HepG2 (cell line): ENCODE measurements at regions not wholly inside any gene's neighbourhood (a gene's known extent, or its start where the extent isn't known, plus 50 kb on each side); places are given as distances from the start of the nearest gene placed in this dataset.

Source experiments
- AFF4 ChIP-seq: sonication (generic); formaldehyde crosslinking; IDR thresholded peaks from 2 replicates; pipeline ENCODE4 v1.4.0; 2020; ENCODE audit warnings: missing genetic modification reagents
- CENPT ChIP-seq: sonication (generic); formaldehyde crosslinking; IDR thresholded peaks from 2 replicates; pipeline ENCODE4 v1.8.0; 2022; ENCODE audit warnings: low read depth, mild to moderate bottlenecking, moderate library complexity, missing genetic modification reagents
- CHD4 ChIP-seq: fragments of 200-600 bp; sonication (generic); IDR thresholded peaks from 2 replicates; pipeline ENCODE4 v1.7.0; 2017; ENCODE audit warnings: mild to moderate bottlenecking, low read length, borderline replicate concordance
- EP300 ChIP-seq, 3 experiments: sonication (generic) in 1 of 3; formaldehyde crosslinking in 1 of 3; IDR thresholded peaks; 2 replicates each; pipeline versions ENCODE4 v1.5.1 to v1.6.1; 2011 to 2020; ENCODE audit warnings: low read depth in 2 of 3, low read length in 2 of 3, borderline replicate concordance in 1 of 3, improper control_type of control experiment in 1 of 3, mild to moderate bottlenecking in 1 of 3, missing genetic modification reagents in 1 of 3, moderate library complexity in 1 of 3
- RBFOX2 ChIP-seq: fragments of 200-400 bp; formaldehyde crosslinking; IDR thresholded peaks from 2 replicates; pipeline ENCODE4 v1.6.1; 2017; ENCODE audit warnings: low read depth, mild to moderate bottlenecking, low read length
- REPIN1 ChIP-seq: sonication (generic); formaldehyde crosslinking; IDR thresholded peaks from 2 replicates; pipeline ENCODE4 v1.8.0; 2022; ENCODE audit warnings: missing genetic modification reagents, low read depth, mild to moderate bottlenecking, borderline replicate concordance
- SP4 ChIP-seq: sonication (generic); formaldehyde crosslinking; IDR thresholded peaks from 2 replicates; pipeline ENCODE4 v1.8.1; 2023; ENCODE audit warnings: mild to moderate bottlenecking, missing genetic modification reagents
- TAF1 ChIP-seq: sonication (generic); formaldehyde crosslinking; IDR thresholded peaks from 2 replicates; pipeline ENCODE4 v1.4.0; 2020; ENCODE audit warnings: missing genetic modification reagents
- ZC3H4 ChIP-seq: sonication (generic); formaldehyde crosslinking; IDR thresholded peaks from 2 replicates; pipeline ENCODE4 v1.4.0; 2020; ENCODE audit warnings: missing genetic modification reagents, borderline replicate concordance
- ZMYM3 ChIP-seq: sonication (generic); formaldehyde crosslinking; IDR thresholded peaks from 2 replicates; pipeline ENCODE4 v1.5.1; 2020; ENCODE audit warnings: mild to moderate bottlenecking, missing genetic modification reagents
- ZNF225 ChIP-seq: sonication (generic); formaldehyde crosslinking; IDR thresholded peaks from 2 replicates; pipeline ENCODE4 v1.4.0; 2020; ENCODE audit warnings: mild to moderate bottlenecking, missing genetic modification reagents
- ZNF329 ChIP-seq: sonication (generic); formaldehyde crosslinking; IDR thresholded peaks from 2 replicates; pipeline ENCODE4 v1.9.0; 2021; ENCODE audit warnings: low read depth, mild to moderate bottlenecking, missing genetic modification reagents
- ZSCAN9 ChIP-seq: IDR thresholded peaks from 2 replicates; pipeline ENCODE4 v1.6.1; 2016; ENCODE audit warnings: borderline replicate concordance
- TF ChIP-seq, protein P1 (sequence below): sonication (generic); formaldehyde crosslinking; IDR thresholded peaks from 2 replicates; pipeline ENCODE4 v1.4.0; 2020; ENCODE audit warnings: missing genetic modification reagents
- TF ChIP-seq, protein P2 (sequence below): IDR thresholded peaks from 2 replicates; pipeline ENCODE4 v1.6.1; 2016; ENCODE audit warnings: control low read depth
- TF ChIP-seq, protein P3 (sequence below): sonication (generic); formaldehyde crosslinking; IDR thresholded peaks from 2 replicates; pipeline ENCODE4 v1.5.1; 2020; ENCODE audit warnings: mild to moderate bottlenecking, moderate library complexity, missing genetic modification reagents
- TF ChIP-seq, protein P4 (sequence below), 2 experiments: sonication (generic) in 1 of 2; formaldehyde crosslinking in 1 of 2; IDR thresholded peaks; 2 replicates each; pipeline versions ENCODE4 v1.4.0 to v1.6.1; 2018 to 2020; ENCODE audit warnings: missing genetic modification reagents in 2 of 2, borderline replicate concordance in 1 of 2, low read depth in 1 of 2, mild to moderate bottlenecking in 1 of 2, missing biosample characterization in 1 of 2

DNA sequence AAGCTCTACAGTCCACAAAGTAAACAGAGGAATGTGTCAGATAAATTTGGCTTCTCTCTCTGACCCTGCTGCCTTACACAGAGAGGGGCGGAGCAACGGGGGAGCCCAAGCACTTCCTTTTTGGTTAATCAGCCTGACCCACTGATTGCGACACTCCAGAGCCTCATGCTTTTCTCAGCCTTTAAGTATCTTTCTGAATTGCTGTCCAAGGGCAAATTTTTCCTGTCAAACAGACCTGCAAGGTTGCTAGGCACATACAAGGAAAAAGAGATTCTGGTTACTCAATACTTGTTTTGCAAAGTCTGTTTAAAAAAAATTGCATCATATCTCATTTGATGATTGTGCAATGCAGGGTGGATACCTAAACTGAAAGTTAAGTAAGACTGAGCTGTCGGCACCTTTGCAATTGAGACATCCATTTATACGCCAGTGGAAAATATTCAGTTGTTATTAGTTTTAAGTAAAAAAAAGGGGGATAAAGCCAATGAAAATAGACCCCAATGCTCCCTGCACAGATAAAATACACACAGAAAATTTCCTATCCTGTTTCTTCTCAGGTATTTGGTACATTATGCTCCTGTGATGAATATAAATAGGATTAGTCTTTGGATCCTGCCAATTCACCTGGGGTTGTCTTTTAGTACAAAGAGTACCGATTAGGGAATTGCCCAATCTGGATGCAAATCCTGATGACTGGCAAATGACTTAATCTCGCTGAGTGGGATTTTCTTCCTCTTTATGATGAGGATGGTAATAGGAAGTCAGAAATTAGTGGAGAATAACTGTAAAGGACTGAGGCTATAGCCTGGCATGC lies 260.2 kb upstream of the TRIB2 start (continued):
- TF ChIP-seq EP300 (IDR thresholded peaks at IDR 0.05; ENCODE audit: low read depth in 2 of 2, low read length in 2 of 2) = peak; percentile 87 to 97; a peak in 3 of 4 replicates
- TF ChIP-seq EP300 (CRISPR knock-in tag; IDR thresholded peaks at IDR 0.05; ENCODE audit: borderline replicate concordance) = peak; percentile 63; the same call in 1 of the 2 replicates
- TF ChIP-seq, protein P1, sequence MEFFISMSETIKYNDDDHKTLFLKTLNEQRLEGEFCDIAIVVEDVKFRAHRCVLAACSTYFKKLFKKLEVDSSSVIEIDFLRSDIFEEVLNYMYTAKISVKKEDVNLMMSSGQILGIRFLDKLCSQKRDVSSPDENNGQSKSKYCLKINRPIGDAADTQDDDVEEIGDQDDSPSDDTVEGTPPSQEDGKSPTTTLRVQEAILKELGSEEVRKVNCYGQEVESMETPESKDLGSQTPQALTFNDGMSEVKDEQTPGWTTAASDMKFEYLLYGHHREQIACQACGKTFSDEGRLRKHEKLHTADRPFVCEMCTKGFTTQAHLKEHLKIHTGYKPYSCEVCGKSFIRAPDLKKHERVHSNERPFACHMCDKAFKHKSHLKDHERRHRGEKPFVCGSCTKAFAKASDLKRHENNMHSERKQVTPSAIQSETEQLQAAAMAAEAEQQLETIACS = no peak
- no peak for TF ChIP-seq ZC3H4 (CRISPR knock-in tag)
- TF ChIP-seq RBFOX2 = no peak
- no peak for TF ChIP-seq ZMYM3 (CRISPR knock-in tag)
- TF ChIP-seq AFF4 = no peak
- TF ChIP-seq TAF1 (CRISPR knock-in tag) = no peak
- TF ChIP-seq ZNF329 (CRISPR knock-in tag) = no peak
- no peak for TF ChIP-seq CHD4
- TF ChIP-seq, protein P2, sequence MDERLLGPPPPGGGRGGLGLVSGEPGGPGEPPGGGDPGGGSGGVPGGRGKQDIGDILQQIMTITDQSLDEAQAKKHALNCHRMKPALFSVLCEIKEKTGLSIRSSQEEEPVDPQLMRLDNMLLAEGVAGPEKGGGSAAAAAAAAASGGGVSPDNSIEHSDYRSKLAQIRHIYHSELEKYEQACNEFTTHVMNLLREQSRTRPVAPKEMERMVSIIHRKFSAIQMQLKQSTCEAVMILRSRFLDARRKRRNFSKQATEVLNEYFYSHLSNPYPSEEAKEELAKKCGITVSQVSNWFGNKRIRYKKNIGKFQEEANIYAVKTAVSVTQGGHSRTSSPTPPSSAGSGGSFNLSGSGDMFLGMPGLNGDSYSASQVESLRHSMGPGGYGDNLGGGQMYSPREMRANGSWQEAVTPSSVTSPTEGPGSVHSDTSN (CRISPR knock-in tag) = no peak
- no peak for TF ChIP-seq CENPT (CRISPR knock-in tag)
- no peak for TF ChIP-seq ZNF225 (CRISPR knock-in tag)
- no peak for TF ChIP-seq REPIN1
- TF ChIP-seq, protein P3, sequence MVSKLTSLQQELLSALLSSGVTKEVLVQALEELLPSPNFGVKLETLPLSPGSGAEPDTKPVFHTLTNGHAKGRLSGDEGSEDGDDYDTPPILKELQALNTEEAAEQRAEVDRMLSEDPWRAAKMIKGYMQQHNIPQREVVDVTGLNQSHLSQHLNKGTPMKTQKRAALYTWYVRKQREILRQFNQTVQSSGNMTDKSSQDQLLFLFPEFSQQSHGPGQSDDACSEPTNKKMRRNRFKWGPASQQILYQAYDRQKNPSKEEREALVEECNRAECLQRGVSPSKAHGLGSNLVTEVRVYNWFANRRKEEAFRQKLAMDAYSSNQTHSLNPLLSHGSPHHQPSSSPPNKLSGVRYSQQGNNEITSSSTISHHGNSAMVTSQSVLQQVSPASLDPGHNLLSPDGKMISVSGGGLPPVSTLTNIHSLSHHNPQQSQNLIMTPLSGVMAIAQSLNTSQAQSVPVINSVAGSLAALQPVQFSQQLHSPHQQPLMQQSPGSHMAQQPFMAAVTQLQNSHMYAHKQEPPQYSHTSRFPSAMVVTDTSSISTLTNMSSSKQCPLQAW = no peak
- TF ChIP-seq ZSCAN9 (CRISPR knock-in tag) = peak; percentile 95
- TF ChIP-seq SP4 (CRISPR knock-in tag) = no peak
- TF ChIP-seq, protein P4, sequence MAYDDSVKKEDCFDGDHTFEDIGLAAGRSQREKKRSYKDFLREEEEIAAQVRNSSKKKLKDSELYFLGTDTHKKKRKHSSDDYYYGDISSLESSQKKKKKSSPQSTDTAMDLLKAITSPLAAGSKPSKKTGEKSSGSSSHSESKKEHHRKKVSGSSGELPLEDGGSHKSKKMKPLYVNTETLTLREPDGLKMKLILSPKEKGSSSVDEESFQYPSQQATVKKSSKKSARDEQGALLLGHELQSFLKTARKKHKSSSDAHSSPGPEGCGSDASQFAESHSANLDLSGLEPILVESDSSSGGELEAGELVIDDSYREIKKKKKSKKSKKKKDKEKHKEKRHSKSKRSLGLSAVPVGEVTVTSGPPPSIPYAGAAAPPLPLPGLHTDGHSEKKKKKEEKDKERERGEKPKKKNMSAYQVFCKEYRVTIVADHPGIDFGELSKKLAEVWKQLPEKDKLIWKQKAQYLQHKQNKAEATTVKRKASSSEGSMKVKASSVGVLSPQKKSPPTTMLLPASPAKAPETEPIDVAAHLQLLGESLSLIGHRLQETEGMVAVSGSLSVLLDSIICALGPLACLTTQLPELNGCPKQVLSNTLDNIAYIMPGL (CRISPR knock-in tag; IDR thresholded peaks at IDR 0.05; ENCODE audit: borderline replicate concordance in 1 of 2, low read depth in 1 of 2) = 0 out of 4 replicates have a peak, but pooled peaks of 1 of the 2 experiments have one; percentile 35
